H1 (cell line): ENCODE measurements at regions not wholly inside any gene's neighbourhood (a gene's known extent, or its start where the extent isn't known, plus 50 kb on each side); places are given as distances from the start of the nearest gene placed in this dataset.

Experiments used
- CTCF ChIA-PET: fragments of 300-600 bp; sonication (Branson Sonifier 250); formaldehyde crosslinking; loops from one replicate; lab custom pipeline; 2021; ENCODE audit not compliant: partially characterized antibody; lab: Charles Lee
- POLR2A ChIA-PET: fragments of 300-600 bp; sonication (Branson Sonifier 250); formaldehyde crosslinking; loops from one replicate; lab custom pipeline; 2021; ENCODE audit warnings: inconsistent platforms; ENCODE audit not compliant: partially characterized antibody; lab: Charles Lee
- DNase-seq, 2 experiments: peaks; one replicate each; pipeline versions ENCODE4 v3.0.0 to v3.0.0-alpha.2; 2010 to 2022; ENCODE audit warnings: low spot score in 2 of 2, low read depth in 1 of 2, mixed read lengths in 1 of 2
- FAIRE-seq: peaks from 2 replicates; lab custom pipeline; 2011; peaks lifted over from hg19 to GRCh38; lab: Jason Lieb, UNC
- H2AFZ ChIP-seq: 2 replicates; pipeline ENCODE4 v1.8.1; 2012; ENCODE audit warnings: low read length, inconsistent platforms
- H2AK5ac ChIP-seq: 2 replicates; pipeline ENCODE4 v1.6.1; 2013; ENCODE audit warnings: low read depth, low read length
- H2BK120ac ChIP-seq: replicated peaks from 2 replicates; pipeline ENCODE3; 2013; ENCODE audit warnings: low read depth, low read length, inconsistent platforms
- H2BK12ac ChIP-seq: 2 replicates; pipeline ENCODE4 v1.6.1; 2013; ENCODE audit warnings: low read depth, low read length
- H2BK15ac ChIP-seq: 2 replicates; pipeline ENCODE4 v1.6.1; 2013; ENCODE audit warnings: low read length
- H2BK20ac ChIP-seq: 2 replicates; pipeline ENCODE4 v1.6.1; 2013; ENCODE audit warnings: low read length
- H2BK5ac ChIP-seq: 2 replicates; pipeline ENCODE4 v1.6.1; 2013; ENCODE audit warnings: low read depth, low read length
- H3K14ac ChIP-seq: 2 replicates; pipeline ENCODE4 v1.6.1; 2013; ENCODE audit warnings: inconsistent platforms; ENCODE audit not compliant: insufficient read length
- H3K18ac ChIP-seq: 2 replicates; pipeline ENCODE4 v1.6.1; 2013; ENCODE audit warnings: low read length; ENCODE audit errors: extremely low read depth
- H3K23ac ChIP-seq: 2 replicates; pipeline ENCODE4 v1.6.1; 2013; ENCODE audit warnings: inconsistent platforms; ENCODE audit not compliant: insufficient read length
- H3K23me2 ChIP-seq: 2 replicates; pipeline ENCODE4 v1.6.1; 2013; ENCODE audit warnings: low read depth, low read length
- H3K27ac ChIP-seq: 2 replicates; pipeline ENCODE4 v1.6.1; 2011; ENCODE audit warnings: low read depth, low read length, inconsistent platforms
- H3K27me3 ChIP-seq, 4 experiments: replicated peaks in 1 of 4; 1 replicate in 1 of 4; 2 replicates in 3 of 4; pipeline versions ENCODE4 v1.6.1 to v1.8.1; 2011 to 2013; ENCODE audit warnings: low read length in 3 of 4, mild to moderate bottlenecking in 3 of 4, inconsistent platforms in 2 of 4, mixed read lengths in 2 of 4, moderate library complexity in 1 of 4; ENCODE audit not compliant: control insufficient read depth in 3 of 4, insufficient read depth in 3 of 4; ENCODE audit errors: extremely low read depth in 1 of 4
- H3K36me3 ChIP-seq, 4 experiments: 2 replicates each; pipeline versions ENCODE4 v1.6.1 to v1.8.1; 2011 to 2013; ENCODE audit warnings: mild to moderate bottlenecking in 4 of 4, low read length in 3 of 4, moderate library complexity in 2 of 4, control low read depth in 1 of 4, inconsistent platforms in 1 of 4; ENCODE audit not compliant: insufficient read depth in 4 of 4, control insufficient read depth in 2 of 4
- H3K4ac ChIP-seq: replicated peaks from 2 replicates; pipeline ENCODE3; 2013; ENCODE audit warnings: low read length, low read depth, mixed read lengths, inconsistent platforms; ENCODE audit not compliant: insufficient read length
- H3K4me1 ChIP-seq, 4 experiments: replicated peaks in 1 of 4; 1 replicate in 1 of 4; 2 replicates in 3 of 4; pipeline versions ENCODE4 v1.6.1 to v1.8.1; 2011 to 2013; ENCODE audit warnings: low read length in 3 of 4, inconsistent platforms in 2 of 4, mixed read lengths in 1 of 4; ENCODE audit not compliant: insufficient read depth in 4 of 4, control insufficient read depth in 3 of 4
- H3K4me2 ChIP-seq, 2 experiments: 2 replicates each; pipeline versions ENCODE4 v1.6.1 to v1.8.1; 2011 to 2013; ENCODE audit warnings: low read depth in 2 of 2, low read length in 2 of 2, control low read depth in 1 of 2, inconsistent platforms in 1 of 2, mild to moderate bottlenecking in 1 of 2; ENCODE audit not compliant: insufficient read depth in 1 of 2
- H3K4me3 ChIP-seq, 4 experiments: fragments of 200-600, 300-600 bp in 1 of 4; sonication (generic), shearing (Covaris generic), sonication (Bioruptor Twin) in 1 of 4; 2 replicates each; pipeline versions ENCODE4 v1.5.1 to v1.8.1; 2011 to 2016; ENCODE audit warnings: low read length in 4 of 4, low read depth in 3 of 4, control low read depth in 2 of 4, inconsistent platforms in 2 of 4, mild to moderate bottlenecking in 2 of 4, mixed read lengths in 1 of 4, moderate library complexity in 1 of 4; ENCODE audit not compliant: insufficient read depth in 2 of 4; ENCODE audit errors: extremely low read depth in 1 of 4
- H3K56ac ChIP-seq: replicated peaks from 2 replicates; pipeline ENCODE3; 2013; ENCODE audit warnings: low read depth, mild to moderate bottlenecking, mixed read lengths, low read length, inconsistent platforms; ENCODE audit not compliant: insufficient read length
- H3K79me1 ChIP-seq: 2 replicates; pipeline ENCODE4 v1.6.1; 2013; ENCODE audit warnings: low read depth, low read length, control low read depth
- H3K79me2 ChIP-seq, 2 experiments: 2 replicates each; pipeline versions ENCODE4 v1.6.1 to v1.8.1; 2012 to 2013; ENCODE audit warnings: low read length in 2 of 2, mild to moderate bottlenecking in 2 of 2, inconsistent platforms in 1 of 2; ENCODE audit not compliant: insufficient read depth in 2 of 2, control insufficient read depth in 1 of 2
- H3K9ac ChIP-seq, 4 experiments: replicated peaks in 1 of 4; 1 replicate in 1 of 4; 2 replicates in 3 of 4; pipeline versions ENCODE4 v1.6.1 to v1.8.1; 2011 to 2013; ENCODE audit warnings: low read depth in 3 of 4, low read length in 3 of 4, control low read depth in 2 of 4, mild to moderate bottlenecking in 2 of 4, moderate library complexity in 2 of 4, inconsistent platforms in 1 of 4; ENCODE audit errors: extremely low read depth in 1 of 4
- H3K9me3 ChIP-seq, 2 experiments: 2 replicates each; pipeline versions ENCODE4 v1.6.1 to v1.8.1; 2012 to 2013; ENCODE audit warnings: mild to moderate bottlenecking in 2 of 2, moderate library complexity in 2 of 2, control low read depth in 1 of 2, inconsistent platforms in 1 of 2, low read depth in 1 of 2, low read length in 1 of 2, mixed read lengths in 1 of 2; ENCODE audit not compliant: insufficient read depth in 2 of 2
- H4K20me1 ChIP-seq, 2 experiments: replicated peaks in 1 of 2; 2 replicates each; pipeline versions ENCODE3 to v1.8.1; 2011 to 2013; ENCODE audit warnings: inconsistent platforms in 2 of 2, low read length in 2 of 2, mild to moderate bottlenecking in 1 of 2; ENCODE audit not compliant: insufficient read depth in 2 of 2, control insufficient read depth in 1 of 2
- H4K5ac ChIP-seq: 2 replicates; pipeline ENCODE4 v1.6.1; 2013; ENCODE audit warnings: low read length, low read depth, mixed read lengths, inconsistent platforms; ENCODE audit not compliant: insufficient read length
- H4K8ac ChIP-seq: 2 replicates; pipeline ENCODE4 v1.8.0; 2013; ENCODE audit warnings: mild to moderate bottlenecking, moderate library complexity, low read length, inconsistent platforms; ENCODE audit not compliant: insufficient read depth; ENCODE audit errors: extremely low read depth
- H4K91ac ChIP-seq: replicated peaks from 2 replicates; pipeline ENCODE3; 2013; ENCODE audit warnings: low read length, mixed read lengths, inconsistent platforms; ENCODE audit not compliant: insufficient read length
- CHD2 ChIP-seq: IDR thresholded peaks from 2 replicates; pipeline ENCODE4 v1.6.1; 2012; ENCODE audit warnings: low read length, improper control_type of control experiment
- MAFK ChIP-seq: IDR thresholded peaks from 2 replicates; pipeline ENCODE4 v1.6.1; 2012; ENCODE audit warnings: low read depth, mild to moderate bottlenecking, improper control_type of control experiment, low read length
- SP2 ChIP-seq: IDR thresholded peaks from 2 replicates; pipeline ENCODE4 v1.6.1; 2012; ENCODE audit warnings: mild to moderate bottlenecking, low read length, inconsistent platforms
- WGBS, 2 experiments: shearing (Covaris generic) in 1 of 2; methylation state at CpG; one replicate each; pipeline versions ENCODE4 v1.1.6 to v1.1.7; 2013 to 2015; ENCODE audit warnings: low lambda C conversion rate in 2 of 2, mixed read lengths in 2 of 2, inconsistent platforms in 1 of 2, low coverage in 1 of 2, missing lambda C conversion rate in 1 of 2; ENCODE audit not compliant: insufficient replicate concordance in 2 of 2, insufficient coverage in 1 of 2, insufficient read length in 1 of 2; ENCODE audit errors: extremely low coverage in 1 of 2, missing lambda C conversion rate in 1 of 2; 5-methylcytosine and 5-hydroxymethylcytosine counted together

- no peak for FAIRE-seq
These were observed 247.5 kb upstream of the GMDS start for GRCh38 chr6:2492686-2493523.

More at GRCh38 chr6:2492686-2493523, 247.5 kb upstream of the GMDS start:
- Histone ChIP-seq H2BK15ac (no peak overlapping the region), H3K9me3 (no peaks in the 10 kb centered on the region), H4K8ac (no peak overlapping the region), H3K4me2 (no peak overlapping the region), H2BK120ac (no peak overlapping the region), H3K79me2 (no peaks in the 10 kb centered on the region), H2BK20ac (no peak overlapping the region), H3K27ac (no peak overlapping the region), H3K4ac (no peak overlapping the region), H2BK5ac (no peak overlapping the region), H3K27me3 (no peaks in the 10 kb centered on the region), H3K79me1 (no peaks in the 10 kb centered on the region), H3K23ac (no peak overlapping the region), H3K56ac (no peak overlapping the region), H3K4me1 (no peaks in the 10 kb centered on the region; a peak in 1 of 7 replicates), H3K36me3 (no peaks in the 10 kb centered on the region), H3K4me3 (no peak overlapping the region), H2BK12ac (no peak overlapping the region; the same call in 1 of the 2 replicates), H3K14ac (no peak overlapping the region), H2AK5ac (no peak overlapping the region), H4K20me1 (no peaks in the 10 kb centered on the region), H3K9ac (no peak overlapping the region), H3K23me2 (peaks cover 3% of the 10 kb centered on the region; the same call in 1 of the 2 replicates), H2AFZ (no peak overlapping the region), H4K5ac (no peak overlapping the region), H3K18ac (no peak overlapping the region), H4K91ac (no peak overlapping the region)
- TF ChIP-seq MAFK (no peak), CHD2 (no peak), SP2 (no peak)
- 81% methylated on average over 12 of the region's 12 CpGs; no CpG with 5 or more reads in 1 of the 2 experiments for WGBS, 2 experiments
- no peak for DNase-seq
- ChIA-PET POLR2A (no interaction called here), CTCF (interaction anchor here (1.1 to 1.8 kb wide), 3 partner anchors 10 to 13 kb away, joined by 3 to 6 read pairs (median 4); no protein-coding TSS in a partner anchor)
